ENCODE measurements at regions not wholly inside any gene's neighbourhood (a gene's known extent, or its start where the extent isn't known, plus 50 kb on each side); places are given as distances from the start of the nearest gene placed in this dataset.

DNA sequence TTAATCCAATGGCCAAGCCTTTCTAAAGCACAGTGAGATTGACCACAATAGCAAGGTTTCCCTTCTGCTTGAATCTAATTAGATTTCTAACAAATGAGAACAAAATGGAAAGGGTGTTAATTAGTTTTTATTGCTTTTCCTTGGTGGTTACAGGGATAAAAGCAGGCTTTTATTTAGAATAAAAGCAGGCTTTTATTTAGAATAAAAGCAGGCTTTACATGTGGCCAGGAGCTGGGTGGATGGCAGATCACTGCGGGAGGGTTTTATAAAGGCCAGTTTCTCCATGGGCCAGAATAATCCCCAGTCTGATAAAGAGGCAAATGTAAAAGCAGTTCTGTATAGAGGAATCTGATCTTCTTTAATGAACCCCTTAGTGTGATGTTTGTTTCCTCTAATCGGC lies 470.2 kb downstream of the TMEM232 start:
- TF ChIP-seq, protein P1, sequence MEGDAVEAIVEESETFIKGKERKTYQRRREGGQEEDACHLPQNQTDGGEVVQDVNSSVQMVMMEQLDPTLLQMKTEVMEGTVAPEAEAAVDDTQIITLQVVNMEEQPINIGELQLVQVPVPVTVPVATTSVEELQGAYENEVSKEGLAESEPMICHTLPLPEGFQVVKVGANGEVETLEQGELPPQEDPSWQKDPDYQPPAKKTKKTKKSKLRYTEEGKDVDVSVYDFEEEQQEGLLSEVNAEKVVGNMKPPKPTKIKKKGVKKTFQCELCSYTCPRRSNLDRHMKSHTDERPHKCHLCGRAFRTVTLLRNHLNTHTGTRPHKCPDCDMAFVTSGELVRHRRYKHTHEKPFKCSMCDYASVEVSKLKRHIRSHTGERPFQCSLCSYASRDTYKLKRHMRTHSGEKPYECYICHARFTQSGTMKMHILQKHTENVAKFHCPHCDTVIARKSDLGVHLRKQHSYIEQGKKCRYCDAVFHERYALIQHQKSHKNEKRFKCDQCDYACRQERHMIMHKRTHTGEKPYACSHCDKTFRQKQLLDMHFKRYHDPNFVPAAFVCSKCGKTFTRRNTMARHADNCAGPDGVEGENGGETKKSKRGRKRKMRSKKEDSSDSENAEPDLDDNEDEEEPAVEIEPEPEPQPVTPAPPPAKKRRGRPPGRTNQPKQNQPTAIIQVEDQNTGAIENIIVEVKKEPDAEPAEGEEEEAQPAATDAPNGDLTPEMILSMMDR (IDR thresholded peaks at IDR 0.05) = no peak
- TF ChIP-seq JUN (IDR thresholded peaks at IDR 0.05) = no peak
- TF ChIP-seq RFX5 (IDR thresholded peaks at IDR 0.05) = no peak
- no peak for TF ChIP-seq RAD21 (conservative IDR thresholded peaks at IDR 0.05 in 1 of 2, IDR thresholded peaks at IDR 0.05 in 1 of 2)
- TF ChIP-seq POLR2A (IDR thresholded peaks at IDR 0.05; ENCODE audit: low read length) = no peak
- TF ChIP-seq KDM1A (IDR thresholded peaks at IDR 0.05; ENCODE audit: low read depth) = no peak
- no peak for TF ChIP-seq EP300 (IDR thresholded peaks at IDR 0.05)
- TF ChIP-seq, protein P2, sequence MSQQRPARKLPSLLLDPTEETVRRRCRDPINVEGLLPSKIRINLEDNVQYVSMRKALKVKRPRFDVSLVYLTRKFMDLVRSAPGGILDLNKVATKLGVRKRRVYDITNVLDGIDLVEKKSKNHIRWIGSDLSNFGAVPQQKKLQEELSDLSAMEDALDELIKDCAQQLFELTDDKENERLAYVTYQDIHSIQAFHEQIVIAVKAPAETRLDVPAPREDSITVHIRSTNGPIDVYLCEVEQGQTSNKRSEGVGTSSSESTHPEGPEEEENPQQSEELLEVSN (IDR thresholded peaks at IDR 0.05; ENCODE audit: borderline replicate concordance, low read depth) = no peak
- TF ChIP-seq, protein P3, sequence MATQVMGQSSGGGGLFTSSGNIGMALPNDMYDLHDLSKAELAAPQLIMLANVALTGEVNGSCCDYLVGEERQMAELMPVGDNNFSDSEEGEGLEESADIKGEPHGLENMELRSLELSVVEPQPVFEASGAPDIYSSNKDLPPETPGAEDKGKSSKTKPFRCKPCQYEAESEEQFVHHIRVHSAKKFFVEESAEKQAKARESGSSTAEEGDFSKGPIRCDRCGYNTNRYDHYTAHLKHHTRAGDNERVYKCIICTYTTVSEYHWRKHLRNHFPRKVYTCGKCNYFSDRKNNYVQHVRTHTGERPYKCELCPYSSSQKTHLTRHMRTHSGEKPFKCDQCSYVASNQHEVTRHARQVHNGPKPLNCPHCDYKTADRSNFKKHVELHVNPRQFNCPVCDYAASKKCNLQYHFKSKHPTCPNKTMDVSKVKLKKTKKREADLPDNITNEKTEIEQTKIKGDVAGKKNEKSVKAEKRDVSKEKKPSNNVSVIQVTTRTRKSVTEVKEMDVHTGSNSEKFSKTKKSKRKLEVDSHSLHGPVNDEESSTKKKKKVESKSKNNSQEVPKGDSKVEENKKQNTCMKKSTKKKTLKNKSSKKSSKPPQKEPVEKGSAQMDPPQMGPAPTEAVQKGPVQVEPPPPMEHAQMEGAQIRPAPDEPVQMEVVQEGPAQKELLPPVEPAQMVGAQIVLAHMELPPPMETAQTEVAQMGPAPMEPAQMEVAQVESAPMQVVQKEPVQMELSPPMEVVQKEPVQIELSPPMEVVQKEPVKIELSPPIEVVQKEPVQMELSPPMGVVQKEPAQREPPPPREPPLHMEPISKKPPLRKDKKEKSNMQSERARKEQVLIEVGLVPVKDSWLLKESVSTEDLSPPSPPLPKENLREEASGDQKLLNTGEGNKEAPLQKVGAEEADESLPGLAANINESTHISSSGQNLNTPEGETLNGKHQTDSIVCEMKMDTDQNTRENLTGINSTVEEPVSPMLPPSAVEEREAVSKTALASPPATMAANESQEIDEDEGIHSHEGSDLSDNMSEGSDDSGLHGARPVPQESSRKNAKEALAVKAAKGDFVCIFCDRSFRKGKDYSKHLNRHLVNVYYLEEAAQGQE (IDR thresholded peaks at IDR 0.05) = no peak
- no peak for TF ChIP-seq SMC3 (IDR thresholded peaks at IDR 0.05)
- TF ChIP-seq JUNB (IDR thresholded peaks at IDR 0.05) = no peak
- TF ChIP-seq MAX (IDR thresholded peaks at IDR 0.05) = no peak
- no peak for TF ChIP-seq CBX2 (IDR thresholded peaks at IDR 0.05; ENCODE audit: borderline replicate concordance, low read depth)
